Endothelial cell (in vitro differentiated cells): ENCODE measurements at regions not wholly inside any gene's neighbourhood (a gene's known extent, or its start where the extent isn't known, plus 50 kb on each side); places are given as distances from the start of the nearest gene placed in this dataset.

ENCODE experiments used
- DNase-seq: peaks from one replicate; pipeline ENCODE4 v3.0.0; 2021; ENCODE audit warnings: low spot score
- H3K27ac Mint-ChIP-seq: one replicate; pipeline ENCODE4 v1.8.0; 2021; ENCODE audit warnings: mixed read lengths, inconsistent platforms; ENCODE audit not compliant: unreplicated experiment
- H3K27me3 Mint-ChIP-seq: one replicate; pipeline ENCODE4 v1.8.0; 2021; ENCODE audit warnings: mild to moderate bottlenecking, moderate library complexity, mixed read lengths, inconsistent platforms; ENCODE audit not compliant: unreplicated experiment
- H3K36me3 Mint-ChIP-seq: one replicate; pipeline ENCODE4 v1.8.0; 2021; ENCODE audit warnings: mild to moderate bottlenecking, low read depth, mixed read lengths, inconsistent platforms; ENCODE audit not compliant: unreplicated experiment
- H3K4me1 Mint-ChIP-seq: one replicate; pipeline ENCODE4 v1.8.0; 2021; ENCODE audit warnings: mild to moderate bottlenecking, mixed read lengths, inconsistent platforms; ENCODE audit not compliant: unreplicated experiment
- H3K4me3 Mint-ChIP-seq: one replicate; pipeline ENCODE4 v1.8.0; 2021; ENCODE audit warnings: mild to moderate bottlenecking, mixed read lengths, inconsistent platforms; ENCODE audit not compliant: unreplicated experiment
- H3K9me3 Mint-ChIP-seq: one replicate; pipeline ENCODE4 v1.8.0; 2021; ENCODE audit warnings: mixed read lengths, inconsistent platforms; ENCODE audit not compliant: unreplicated experiment
- TF ChIP-seq, protein P1 (sequence below): fragments of 200-600 bp; sonication (generic); IDR thresholded peaks from one replicate; pipeline ENCODE4 v1.5.0; 2021; ENCODE audit warnings: antibody characterized with exemption; ENCODE audit not compliant: unreplicated experiment

DNA sequence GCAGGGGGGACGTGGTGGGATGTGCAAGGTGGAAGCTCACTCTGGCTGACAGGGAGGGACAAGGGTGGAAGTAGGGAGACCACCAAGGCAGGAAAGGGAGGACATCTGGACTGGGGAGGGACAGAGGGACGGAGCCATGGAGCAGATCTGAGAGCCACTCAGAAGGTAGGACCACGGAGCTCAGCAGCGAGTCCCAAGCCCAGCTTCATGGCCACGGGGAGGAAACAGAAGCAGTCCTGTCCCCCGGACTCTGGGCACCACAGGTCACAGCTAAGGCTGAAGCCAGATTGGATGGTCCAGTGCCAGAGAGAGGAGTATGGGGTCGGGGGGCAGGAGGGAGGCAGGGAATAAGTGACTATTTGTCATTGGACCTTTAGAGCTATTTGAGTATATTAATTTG is 220.1 kb downstream of the TBC1D2B start:
- no peak overlapping the region for H3K4me3 Mint-ChIP-seq
- H3K9me3 Mint-ChIP-seq = no peaks in the 10 kb centered on the region
- no peak overlapping the region for H3K27ac Mint-ChIP-seq
- TF ChIP-seq, protein P1, sequence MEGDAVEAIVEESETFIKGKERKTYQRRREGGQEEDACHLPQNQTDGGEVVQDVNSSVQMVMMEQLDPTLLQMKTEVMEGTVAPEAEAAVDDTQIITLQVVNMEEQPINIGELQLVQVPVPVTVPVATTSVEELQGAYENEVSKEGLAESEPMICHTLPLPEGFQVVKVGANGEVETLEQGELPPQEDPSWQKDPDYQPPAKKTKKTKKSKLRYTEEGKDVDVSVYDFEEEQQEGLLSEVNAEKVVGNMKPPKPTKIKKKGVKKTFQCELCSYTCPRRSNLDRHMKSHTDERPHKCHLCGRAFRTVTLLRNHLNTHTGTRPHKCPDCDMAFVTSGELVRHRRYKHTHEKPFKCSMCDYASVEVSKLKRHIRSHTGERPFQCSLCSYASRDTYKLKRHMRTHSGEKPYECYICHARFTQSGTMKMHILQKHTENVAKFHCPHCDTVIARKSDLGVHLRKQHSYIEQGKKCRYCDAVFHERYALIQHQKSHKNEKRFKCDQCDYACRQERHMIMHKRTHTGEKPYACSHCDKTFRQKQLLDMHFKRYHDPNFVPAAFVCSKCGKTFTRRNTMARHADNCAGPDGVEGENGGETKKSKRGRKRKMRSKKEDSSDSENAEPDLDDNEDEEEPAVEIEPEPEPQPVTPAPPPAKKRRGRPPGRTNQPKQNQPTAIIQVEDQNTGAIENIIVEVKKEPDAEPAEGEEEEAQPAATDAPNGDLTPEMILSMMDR = no peak
- DNase-seq = no peak
- H3K27me3 Mint-ChIP-seq = peaks cover 3% of the 10 kb centered on the region
- H3K4me1 Mint-ChIP-seq = peaks cover 11% of the 10 kb centered on the region
- H3K36me3 Mint-ChIP-seq = no peaks in the 10 kb centered on the region

DNA sequence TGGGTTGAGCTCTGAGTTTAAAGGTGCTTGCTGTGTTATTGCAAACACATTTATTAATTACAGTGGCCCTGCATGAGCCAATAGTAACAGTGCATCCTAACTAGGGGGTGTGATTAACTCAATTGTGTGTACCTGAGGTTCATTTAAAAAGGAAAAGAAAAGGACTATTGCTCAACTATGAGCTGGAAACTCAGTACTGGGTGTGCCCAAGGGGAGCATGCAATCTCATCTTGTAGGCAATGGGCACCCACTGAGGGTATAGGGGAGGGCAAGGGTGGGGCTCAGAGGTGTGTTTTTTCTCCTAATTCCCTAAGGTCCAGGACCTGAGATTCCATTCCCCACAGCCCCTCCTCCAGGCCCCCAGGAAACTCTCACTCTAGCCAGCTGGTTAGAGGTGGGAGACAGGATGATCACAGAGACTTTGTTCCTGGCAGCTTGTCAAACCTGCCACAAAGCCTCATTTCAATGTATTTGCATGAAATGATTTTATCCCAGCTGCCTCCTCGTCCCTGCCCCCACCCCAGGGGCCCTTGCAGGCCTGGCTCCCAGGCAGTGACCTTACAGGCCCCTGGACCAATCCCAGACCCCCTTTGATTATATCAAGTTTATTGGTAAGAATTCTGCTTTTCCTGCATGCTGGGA is 220.7 kb downstream of the TBC1D2B start:
- no peak overlapping the region for H3K4me3 Mint-ChIP-seq

DNA sequence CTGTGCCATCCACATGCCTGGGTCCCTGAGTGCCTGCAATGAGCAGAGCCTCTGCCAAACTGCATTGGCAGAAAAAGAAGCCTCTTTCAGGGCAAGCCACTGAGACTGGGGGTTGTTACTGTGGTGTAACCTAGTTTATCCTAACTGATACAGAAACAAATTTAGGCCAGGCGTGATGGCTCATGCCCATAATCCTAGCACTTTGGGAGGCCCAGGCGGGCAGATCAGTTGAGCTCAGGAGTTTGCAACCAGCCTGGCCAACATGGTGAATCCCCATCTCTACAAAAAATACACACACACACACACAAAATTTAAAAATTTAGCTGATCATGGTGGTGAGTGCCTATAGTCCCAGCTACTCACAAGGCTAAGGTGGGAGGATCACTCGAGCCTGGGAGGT is 221.6 kb downstream of the TBC1D2B start:
- H3K4me1 Mint-ChIP-seq = peaks cover 11% of the 10 kb centered on the region
- H3K27me3 Mint-ChIP-seq = no peaks in the 10 kb centered on the region
- no peak for DNase-seq
- no peaks in the 10 kb centered on the region for H3K9me3 Mint-ChIP-seq
- H3K36me3 Mint-ChIP-seq = no peaks in the 10 kb centered on the region
- H3K27ac Mint-ChIP-seq = no peak overlapping the region
- TF ChIP-seq, protein P1 = no peak
- H3K4me3 Mint-ChIP-seq = no peak overlapping the region

More for the DNA sequence above, 220.7 kb downstream of the TBC1D2B start:
- TF ChIP-seq, protein P1 = no peak
- H3K4me1 Mint-ChIP-seq = peaks cover 11% of the 10 kb centered on the region
- no peaks in the 10 kb centered on the region for H3K9me3 Mint-ChIP-seq
- no peaks in the 10 kb centered on the region for H3K36me3 Mint-ChIP-seq
- H3K27me3 Mint-ChIP-seq = peaks cover 2% of the 10 kb centered on the region
- DNase-seq = no peak
- no peak overlapping the region for H3K27ac Mint-ChIP-seq

DNA sequence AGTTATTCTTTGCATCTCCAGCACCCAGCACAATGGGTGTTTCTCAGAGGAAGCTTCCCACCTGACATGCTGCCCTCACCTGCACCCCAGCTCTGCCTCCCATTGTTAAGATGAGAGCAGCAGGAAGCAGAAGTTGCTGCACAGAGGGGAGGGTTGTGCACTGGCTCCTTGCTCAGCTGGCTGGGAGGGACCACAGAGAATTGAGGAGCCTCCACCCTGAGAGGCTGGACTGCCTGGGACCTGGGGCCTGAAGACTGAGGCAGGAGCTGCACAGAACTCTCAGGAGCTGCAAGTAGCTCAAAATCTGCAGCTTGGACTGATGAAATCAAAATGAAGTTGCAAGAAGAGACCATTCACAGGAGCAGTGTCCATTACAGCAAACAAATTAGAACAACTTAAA is 222.3 kb upstream of the LINGO1 start:
- H3K4me3 Mint-ChIP-seq = no peak overlapping the region
- H3K36me3 Mint-ChIP-seq = peaks cover 1% of the 10 kb centered on the region
- no peak for DNase-seq
- H3K27ac Mint-ChIP-seq = no peak overlapping the region
- TF ChIP-seq, protein P1 = no peak
- no peaks in the 10 kb centered on the region for H3K27me3 Mint-ChIP-seq
- peaks cover 11% of the 10 kb centered on the region for H3K4me1 Mint-ChIP-seq
- no peaks in the 10 kb centered on the region for H3K9me3 Mint-ChIP-seq

DNA sequence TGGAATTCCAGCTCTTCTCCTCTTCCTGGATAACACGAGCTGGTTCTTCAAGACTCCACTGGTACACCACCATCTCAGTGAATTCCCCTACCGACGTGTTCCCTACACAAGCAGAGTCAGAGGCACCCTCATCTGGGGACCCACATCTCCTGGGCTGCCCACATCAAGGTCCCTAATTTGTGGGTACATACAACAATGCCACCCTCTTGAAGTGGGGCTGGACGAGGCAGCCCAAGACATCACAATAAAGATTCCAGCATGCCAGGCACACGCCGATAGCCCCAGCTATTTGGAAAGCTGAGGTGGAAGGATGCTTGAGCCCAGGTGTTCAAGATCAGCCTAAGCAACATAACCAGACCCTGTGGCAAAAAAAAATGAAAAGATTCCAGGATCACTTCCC is 221.2 kb upstream of the LINGO1 start:
- Mint-ChIP-seq H3K4me3 (no peak overlapping the region), H3K27me3 (no peaks in the 10 kb centered on the region), H3K4me1 (peaks cover 9% of the 10 kb centered on the region), H3K9me3 (peaks cover 3% of the 10 kb centered on the region), H3K36me3 (peaks cover 3% of the 10 kb centered on the region), H3K27ac (no peak overlapping the region)
- no peak for DNase-seq
- TF ChIP-seq, protein P1 = no peak
